ENCODE measurements at regions not wholly inside any gene's neighbourhood (a gene's known extent, or its start where the extent isn't known, plus 50 kb on each side); places are given as distances from the start of the nearest gene placed in this dataset.
A peak's percentile ranks its signal among the peaks of the same experiment; 100 is the strongest.
"Not testable (repeated sequence)": the region's sequence is repeated elsewhere in the genome, so short reads cannot be mapped to it uniquely, and the experiment has no call there.

- no peak for ATAC-seq
Observed at GRCh38 chr2:48197618-48198017, 116.9 kb upstream of the FOXN2 start.

DNA sequence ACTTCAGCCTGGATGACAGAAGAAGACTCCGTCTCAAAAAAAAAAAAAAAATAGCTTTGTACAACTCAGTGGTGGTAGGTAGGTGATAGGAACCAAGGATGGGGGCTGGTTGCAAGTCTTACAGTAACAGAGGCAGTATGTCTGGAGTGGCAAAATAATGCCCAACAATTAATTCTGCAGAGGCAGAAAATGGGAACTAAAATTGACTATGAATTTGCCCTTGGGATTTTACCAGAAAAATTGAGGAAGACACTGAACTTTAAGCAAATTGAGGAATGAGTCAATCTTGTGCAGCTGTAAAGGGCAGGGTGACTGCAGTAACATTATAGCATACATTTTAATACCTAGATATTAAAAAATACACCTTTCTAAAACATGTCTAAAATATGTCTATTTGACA is 116.1 kb upstream of the FOXN2 start:
- no peak for ATAC-seq

DNA sequence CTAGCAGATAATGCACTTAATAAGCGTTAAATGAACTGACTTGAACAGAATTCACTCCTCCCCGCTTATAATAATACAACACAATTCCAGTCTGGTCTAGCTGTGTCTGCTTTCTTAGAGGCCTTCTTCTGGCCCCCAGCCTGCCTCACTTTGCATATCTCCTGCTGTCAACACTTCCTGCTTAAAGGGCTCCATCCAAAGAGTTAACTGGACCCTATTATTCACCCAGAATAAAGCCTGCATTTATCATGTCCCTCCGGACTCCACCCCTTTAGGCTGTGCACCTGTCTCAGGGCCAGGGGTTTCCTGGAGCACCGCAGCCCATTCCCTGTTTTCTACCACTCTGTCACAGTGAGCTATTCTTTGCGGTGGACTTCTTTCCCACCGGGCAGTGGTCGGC is 115.4 kb upstream of the FOXN2 start:
- ATAC-seq = no peak

GRCh38 chr2:48200620-48201293 is 113.7 kb upstream of the FOXN2 start:
- no peak for ATAC-seq

DNA sequence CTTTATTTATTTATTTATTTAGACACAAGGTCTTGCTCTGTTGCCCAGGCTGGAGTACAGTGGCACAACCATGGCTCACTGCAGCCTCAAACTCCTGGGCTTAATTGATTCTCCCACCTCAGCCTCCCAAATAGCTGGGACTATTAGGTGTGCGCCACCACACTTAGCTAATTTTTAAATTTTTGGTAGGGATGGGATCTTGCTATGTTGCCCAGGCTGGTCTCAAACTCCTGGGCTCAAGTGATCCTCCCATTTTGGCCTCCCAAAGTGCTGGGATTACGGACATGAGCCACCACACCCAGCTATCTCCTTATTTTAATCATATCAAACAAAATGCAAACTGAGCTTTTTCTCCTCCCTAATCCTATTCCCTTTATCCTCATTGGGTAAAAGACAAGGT is 113.0 kb upstream of the FOXN2 start:
- ATAC-seq = not testable (repeated sequence)

DNA sequence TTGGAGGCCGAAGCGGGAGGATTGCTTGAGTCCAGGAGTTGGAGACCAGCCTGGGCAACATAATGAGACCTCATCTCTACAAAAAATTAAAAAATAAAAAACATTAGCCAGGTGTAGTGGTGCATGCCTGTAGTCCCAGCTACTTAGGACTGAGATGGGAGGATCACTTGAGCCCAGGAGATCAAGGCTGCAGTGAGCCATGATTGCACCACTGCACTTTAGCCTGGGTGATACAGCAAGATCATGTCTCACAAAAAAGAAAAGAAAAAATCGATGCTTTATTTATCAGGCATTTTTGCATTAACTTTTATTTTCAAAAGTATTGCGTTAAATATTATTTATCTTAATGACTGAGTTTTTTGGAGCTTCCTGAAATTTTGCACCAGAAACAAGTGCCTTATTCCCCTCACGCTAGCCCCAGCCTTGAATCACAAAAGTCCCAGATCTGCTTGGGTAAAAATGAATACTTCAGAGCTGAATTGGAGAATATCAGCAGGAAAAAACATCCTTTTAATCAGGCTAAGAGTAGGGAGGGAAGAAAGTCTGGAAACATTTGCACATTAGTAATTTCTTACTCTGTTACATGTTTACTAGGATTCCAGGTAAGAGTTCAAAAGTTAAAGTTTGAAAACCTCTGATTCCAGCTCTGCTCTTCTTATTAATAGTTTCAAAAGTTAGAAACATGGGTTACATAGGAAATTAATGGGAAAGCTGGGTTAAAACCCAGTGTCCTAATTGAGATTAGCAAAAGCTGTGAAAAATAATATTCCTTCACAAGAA is 111.4 kb upstream of the FOXN2 start:
- ATAC-seq = no peak

GRCh38 chr2:48203668-48204067 is 110.8 kb upstream of the FOXN2 start:
- no peak for ATAC-seq

GRCh38 chr2:48204750-48205136 is 109.7 kb upstream of the FOXN2 start:
- ATAC-seq = no peak

- ATAC-seq = no peak
Observed at GRCh38 chr2:48205137-48205798, 109.2 kb upstream of the FOXN2 start.

- ATAC-seq = not testable (repeated sequence)
Observed at GRCh38 chr2:48206056-48206656, 108.3 kb upstream of the FOXN2 start.

DNA sequence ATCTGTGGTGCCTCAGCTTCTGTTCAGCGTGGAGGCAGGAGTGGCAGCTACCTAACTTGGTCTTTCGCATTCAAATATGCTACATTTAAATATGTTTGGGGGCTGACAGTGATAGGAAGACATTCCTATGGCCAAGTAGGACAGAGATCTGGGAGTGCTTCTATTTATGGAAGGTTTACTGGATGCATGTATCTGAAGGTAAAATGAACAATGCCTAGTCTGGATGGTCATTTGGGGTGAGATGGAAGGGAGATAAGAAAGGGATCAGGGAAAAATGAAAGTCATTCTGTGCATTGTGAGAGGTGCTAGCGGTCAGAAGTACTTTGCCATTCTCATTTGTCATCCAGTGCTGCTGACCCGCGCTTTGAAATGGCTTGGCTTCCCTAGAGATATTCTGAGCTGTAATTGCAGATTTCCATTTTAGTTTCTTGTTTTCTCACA is 107.3 kb upstream of the FOXN2 start:
- no peak for ATAC-seq

- no peak for ATAC-seq
Observed at GRCh38 chr2:48207851-48208250, 106.6 kb upstream of the FOXN2 start.

- no peak for ATAC-seq
Observed at GRCh38 chr2:48209214-48209885, 105.1 kb upstream of the FOXN2 start.

- ATAC-seq = peak; percentile 70
Observed at GRCh38 chr2:48210189-48210588, 104.3 kb upstream of the FOXN2 start.

DNA sequence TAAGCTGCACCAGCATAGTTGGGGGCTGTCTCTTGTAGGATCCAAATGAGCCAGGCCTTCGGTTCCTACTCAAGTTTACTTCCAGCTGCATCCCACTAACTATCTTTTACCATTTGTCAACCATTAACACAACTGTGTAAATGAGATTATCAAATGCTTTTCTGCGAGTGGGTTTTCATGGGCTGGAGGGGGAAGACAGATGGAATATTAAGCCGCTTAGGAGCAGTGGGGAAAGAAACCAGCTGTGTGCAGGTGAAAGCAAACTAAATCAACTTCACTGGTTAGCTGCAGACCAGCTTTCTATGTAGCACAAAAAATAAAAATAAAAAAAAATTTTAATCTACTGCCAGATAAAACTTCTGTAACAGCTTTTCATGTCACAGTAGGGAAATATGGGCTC is 100.8 kb upstream of the FOXN2 start:
- ATAC-seq = no peak

GRCh38 chr2:48218169-48218568 is 96.3 kb upstream of the FOXN2 start:
- ATAC-seq = no peak

- ATAC-seq = no peak
Observed at GRCh38 chr2:48219234-48219554, 95.3 kb upstream of the FOXN2 start.

DNA sequence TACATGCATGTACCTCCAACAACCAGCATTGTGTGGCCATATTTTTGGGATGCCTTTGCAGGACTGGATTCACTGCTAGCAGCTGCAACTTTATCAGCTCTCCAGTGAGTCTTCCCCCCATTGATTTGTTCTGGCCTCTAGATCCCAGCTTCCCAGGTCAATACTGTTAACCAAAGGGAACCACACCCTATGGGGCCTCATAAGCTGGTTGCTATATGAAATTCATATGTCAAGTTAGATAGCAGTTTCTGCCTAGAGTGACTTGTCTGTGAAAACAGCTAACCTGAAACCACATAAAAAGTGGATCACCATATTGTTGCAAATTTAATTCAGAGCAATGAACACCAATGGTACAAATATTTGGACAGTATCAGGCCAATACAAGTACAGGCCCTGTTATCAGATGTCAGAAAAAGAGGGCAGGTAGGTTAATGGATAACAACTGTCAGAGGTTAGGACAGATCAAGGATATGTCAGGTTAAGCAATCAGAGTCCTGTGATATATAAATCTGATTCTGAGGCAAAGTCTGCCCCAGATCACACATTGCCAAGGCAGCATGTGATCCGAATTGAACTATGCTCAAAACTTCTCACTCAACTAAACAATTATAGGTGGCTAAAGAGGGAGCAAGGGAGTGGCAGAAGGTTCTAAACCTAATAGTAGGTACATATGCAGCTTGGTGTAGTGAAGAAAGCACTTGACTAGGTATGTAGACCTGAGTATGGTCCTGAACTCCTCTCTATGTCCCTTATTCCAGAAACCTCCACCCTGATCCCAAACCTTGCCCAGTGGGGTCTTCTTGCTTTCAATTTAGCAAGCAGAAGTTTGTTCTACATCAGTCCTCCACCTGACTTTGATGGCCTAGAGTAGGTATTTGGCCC is 94.7 kb upstream of the FOXN2 start:
- ATAC-seq = no peak

- ATAC-seq = no peak
Observed at GRCh38 chr2:48220501-48220900, 94.0 kb upstream of the FOXN2 start.

DNA sequence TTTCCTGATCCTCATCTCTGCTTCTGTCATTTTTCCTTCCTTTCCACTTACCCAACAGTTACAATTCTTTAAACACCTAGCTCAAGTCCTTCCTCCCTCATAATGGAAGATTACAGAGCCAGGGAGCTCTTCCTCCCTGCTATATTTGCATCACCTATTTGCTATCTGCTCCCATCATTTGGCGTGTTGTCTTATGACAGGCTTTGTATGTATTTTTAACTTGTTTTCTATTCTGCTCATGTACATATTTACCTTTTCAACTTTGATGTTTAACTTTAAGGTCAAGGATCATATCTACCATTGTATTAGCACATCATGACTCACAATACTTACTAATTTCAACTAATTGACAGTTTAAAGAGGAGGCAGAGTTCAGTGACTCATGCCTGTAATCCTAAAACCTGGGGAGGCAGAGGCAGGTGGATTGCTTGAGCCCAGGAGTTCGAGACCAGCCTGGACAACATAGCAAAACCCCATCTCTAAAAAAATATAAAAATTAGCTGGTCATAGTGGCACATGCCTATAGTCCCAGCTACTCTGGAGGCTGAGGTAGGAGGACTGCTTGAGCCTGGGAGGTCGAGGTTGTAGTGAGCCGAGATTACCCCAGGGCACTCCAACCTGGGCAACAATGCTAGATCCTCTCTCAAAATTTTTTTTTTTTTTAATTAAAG is 92.5 kb upstream of the FOXN2 start:
- peak; percentile 72 for ATAC-seq

DNA sequence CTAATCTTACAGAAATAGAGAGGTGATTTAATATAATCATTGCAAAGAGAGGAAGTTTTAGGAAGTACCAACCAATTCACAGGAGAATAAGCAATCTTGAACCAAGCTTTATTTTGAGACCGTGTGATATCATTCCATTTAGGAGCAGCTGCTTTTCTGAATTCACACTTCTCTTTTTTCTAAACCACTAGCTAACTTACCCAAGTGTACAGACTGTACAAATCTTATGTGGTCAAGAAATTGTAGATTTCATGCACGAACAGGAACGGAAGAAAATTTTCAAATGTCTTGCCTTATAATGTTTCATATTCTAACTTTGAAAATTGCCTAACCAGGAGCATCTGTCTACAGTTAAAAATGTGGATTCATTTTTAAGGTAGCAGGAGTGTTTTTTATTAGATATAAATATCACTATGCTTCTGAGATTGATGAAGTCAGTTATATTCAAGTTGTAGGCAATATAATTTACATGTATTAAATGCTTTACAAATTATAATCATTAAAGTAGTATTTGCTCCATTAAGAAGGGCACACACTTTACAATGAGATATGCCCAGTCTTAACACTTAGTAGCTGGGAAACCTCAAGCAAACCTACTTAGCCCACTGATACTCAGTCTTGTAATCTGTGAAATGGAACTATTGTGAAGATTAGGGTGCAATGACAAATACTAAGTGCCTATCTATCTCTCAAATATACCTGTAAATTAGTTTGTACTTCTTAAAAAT is 86.7 kb upstream of the FOXN2 start:
- ATAC-seq = no peak
